ENCODE measurements at regions not wholly inside any gene's neighbourhood (a gene's known extent, or its start where the extent isn't known, plus 50 kb on each side); places are given as distances from the start of the nearest gene placed in this dataset.

GRCh38 chr1:218983433-218983832 lies 190.2 kb upstream of the LYPLAL1 start:
- TF ChIP-seq CTCF (IDR thresholded peaks at IDR 0.05; ENCODE audit: low read depth, low read length, missing control alignments), result no peak
- no peak for DNase-seq (ENCODE audit: extremely low read depth, low read depth)
- no peak overlapping the region for H3K4me3 ChIP-seq (replicated peaks; ENCODE audit: low read depth, low read length)

- H3K4me3 ChIP-seq (replicated peaks; ENCODE audit: low read depth, low read length), result no peak overlapping the region
- peak; percentile 42 for TF ChIP-seq CTCF (IDR thresholded peaks at IDR 0.05; ENCODE audit: low read depth, low read length, missing control alignments)
- DNase-seq (ENCODE audit: extremely low read depth, low read depth), result no peak
These were observed 189.8 kb upstream of the LYPLAL1 start for GRCh38 chr1:218983848-218984247.

GRCh38 chr1:218985424-218985984 lies 188.2 kb upstream of the LYPLAL1 start:
- no peak overlapping the region for H3K4me3 ChIP-seq (replicated peaks; ENCODE audit: low read depth, low read length)
- no peak for DNase-seq (ENCODE audit: extremely low read depth, low read depth)
- no peak for TF ChIP-seq CTCF (IDR thresholded peaks at IDR 0.05; ENCODE audit: low read depth, low read length, missing control alignments)

- DNase-seq (ENCODE audit: extremely low read depth, low read depth), result no peak
- no peak for TF ChIP-seq CTCF (IDR thresholded peaks at IDR 0.05; ENCODE audit: low read depth, low read length, missing control alignments)
- no peak overlapping the region for H3K4me3 ChIP-seq (replicated peaks; ENCODE audit: low read depth, low read length)
These were observed 186.9 kb upstream of the LYPLAL1 start for GRCh38 chr1:218986816-218987215.

- DNase-seq (ENCODE audit: extremely low read depth, low read depth), result no peak
- no peak for TF ChIP-seq CTCF (IDR thresholded peaks at IDR 0.05; ENCODE audit: low read depth, low read length, missing control alignments)
- no peak overlapping the region for H3K4me3 ChIP-seq (replicated peaks; ENCODE audit: low read depth, low read length)
These were observed 183.7 kb upstream of the LYPLAL1 start for GRCh38 chr1:218990019-218990418.

GRCh38 chr1:218991089-218991488 lies 182.6 kb upstream of the LYPLAL1 start:
- no peak for DNase-seq (ENCODE audit: extremely low read depth, low read depth)
- no peak for TF ChIP-seq CTCF (IDR thresholded peaks at IDR 0.05; ENCODE audit: low read depth, low read length, missing control alignments)
- H3K4me3 ChIP-seq (replicated peaks; ENCODE audit: low read depth, low read length), result no peak overlapping the region

- no peak for TF ChIP-seq CTCF (IDR thresholded peaks at IDR 0.05; ENCODE audit: low read depth, low read length, missing control alignments)
- DNase-seq (ENCODE audit: extremely low read depth, low read depth), result no peak
- H3K4me3 ChIP-seq (replicated peaks; ENCODE audit: low read depth, low read length), result no peak overlapping the region
These were observed 179.1 kb upstream of the LYPLAL1 start for GRCh38 chr1:218994615-218995014.
